ENCODE measurements at regions not wholly inside any gene's neighbourhood (a gene's known extent, or its start where the extent isn't known, plus 50 kb on each side); places are given as distances from the start of the nearest gene placed in this dataset.

DNA sequence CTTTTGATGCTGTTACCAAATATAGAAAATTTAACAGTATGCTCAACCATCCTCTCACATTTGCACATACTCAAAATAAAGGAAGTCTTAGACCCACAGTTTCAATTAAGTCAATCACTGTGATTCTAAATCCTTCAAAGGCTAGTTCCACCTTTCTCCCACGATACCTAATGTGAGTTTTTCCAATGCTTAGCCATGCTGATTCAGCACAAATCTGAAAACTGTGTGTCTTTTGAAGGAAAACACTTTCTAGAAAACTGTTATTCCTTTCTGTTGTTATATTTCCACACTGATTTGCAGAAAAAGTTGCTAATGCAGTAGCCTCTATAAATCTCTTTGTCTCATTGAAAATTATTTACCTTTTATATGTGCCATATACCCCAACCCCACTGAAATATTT is 645.7 kb downstream of the PRR16 start:
- TF ChIP-seq, protein P1, sequence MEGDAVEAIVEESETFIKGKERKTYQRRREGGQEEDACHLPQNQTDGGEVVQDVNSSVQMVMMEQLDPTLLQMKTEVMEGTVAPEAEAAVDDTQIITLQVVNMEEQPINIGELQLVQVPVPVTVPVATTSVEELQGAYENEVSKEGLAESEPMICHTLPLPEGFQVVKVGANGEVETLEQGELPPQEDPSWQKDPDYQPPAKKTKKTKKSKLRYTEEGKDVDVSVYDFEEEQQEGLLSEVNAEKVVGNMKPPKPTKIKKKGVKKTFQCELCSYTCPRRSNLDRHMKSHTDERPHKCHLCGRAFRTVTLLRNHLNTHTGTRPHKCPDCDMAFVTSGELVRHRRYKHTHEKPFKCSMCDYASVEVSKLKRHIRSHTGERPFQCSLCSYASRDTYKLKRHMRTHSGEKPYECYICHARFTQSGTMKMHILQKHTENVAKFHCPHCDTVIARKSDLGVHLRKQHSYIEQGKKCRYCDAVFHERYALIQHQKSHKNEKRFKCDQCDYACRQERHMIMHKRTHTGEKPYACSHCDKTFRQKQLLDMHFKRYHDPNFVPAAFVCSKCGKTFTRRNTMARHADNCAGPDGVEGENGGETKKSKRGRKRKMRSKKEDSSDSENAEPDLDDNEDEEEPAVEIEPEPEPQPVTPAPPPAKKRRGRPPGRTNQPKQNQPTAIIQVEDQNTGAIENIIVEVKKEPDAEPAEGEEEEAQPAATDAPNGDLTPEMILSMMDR (IDR thresholded peaks at IDR 0.05): no peak
- TF ChIP-seq POLR2A (IDR thresholded peaks at IDR 0.05): no peak

All from Peyer's patch (tissue), 4 donors.